ENCODE measurements at regions not wholly inside any gene's neighbourhood (a gene's known extent, or its start where the extent isn't known, plus 50 kb on each side); places are given as distances from the start of the nearest gene placed in this dataset.

DNA sequence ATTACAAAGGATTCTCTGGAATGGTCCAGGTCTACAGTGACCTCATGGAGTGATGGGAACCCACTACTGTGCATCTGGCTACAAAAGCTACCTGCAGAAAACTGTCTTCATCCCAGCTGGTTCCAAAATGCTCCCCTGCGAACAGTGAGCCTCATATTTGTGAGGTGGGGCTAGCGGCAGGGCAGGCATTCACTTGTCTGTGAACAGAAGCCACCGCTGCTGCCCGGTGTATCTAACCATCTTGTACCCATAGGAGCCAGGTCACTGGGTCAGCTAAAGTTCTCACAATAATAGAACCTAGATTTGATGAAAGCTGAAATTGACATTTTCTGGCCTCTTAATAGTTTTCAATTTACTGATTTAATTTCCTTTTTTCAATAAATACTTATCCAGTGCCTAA is 150.7 kb downstream of the KLF13 start:
- no peak for DNase-seq
- no peaks in the 10 kb centered on the region for H3K27me3 Mint-ChIP-seq
- H3K9me3 Mint-ChIP-seq: peaks cover 11% of the 10 kb centered on the region
- H3K36me3 Mint-ChIP-seq: peaks cover 42% of the 10 kb centered on the region
- no peak overlapping the region for H3K4me3 Mint-ChIP-seq
- peaks cover 55% of the 10 kb centered on the region for H3K4me1 Mint-ChIP-seq
- H3K27ac Mint-ChIP-seq: peak overlapping the region; percentile 68

DNA sequence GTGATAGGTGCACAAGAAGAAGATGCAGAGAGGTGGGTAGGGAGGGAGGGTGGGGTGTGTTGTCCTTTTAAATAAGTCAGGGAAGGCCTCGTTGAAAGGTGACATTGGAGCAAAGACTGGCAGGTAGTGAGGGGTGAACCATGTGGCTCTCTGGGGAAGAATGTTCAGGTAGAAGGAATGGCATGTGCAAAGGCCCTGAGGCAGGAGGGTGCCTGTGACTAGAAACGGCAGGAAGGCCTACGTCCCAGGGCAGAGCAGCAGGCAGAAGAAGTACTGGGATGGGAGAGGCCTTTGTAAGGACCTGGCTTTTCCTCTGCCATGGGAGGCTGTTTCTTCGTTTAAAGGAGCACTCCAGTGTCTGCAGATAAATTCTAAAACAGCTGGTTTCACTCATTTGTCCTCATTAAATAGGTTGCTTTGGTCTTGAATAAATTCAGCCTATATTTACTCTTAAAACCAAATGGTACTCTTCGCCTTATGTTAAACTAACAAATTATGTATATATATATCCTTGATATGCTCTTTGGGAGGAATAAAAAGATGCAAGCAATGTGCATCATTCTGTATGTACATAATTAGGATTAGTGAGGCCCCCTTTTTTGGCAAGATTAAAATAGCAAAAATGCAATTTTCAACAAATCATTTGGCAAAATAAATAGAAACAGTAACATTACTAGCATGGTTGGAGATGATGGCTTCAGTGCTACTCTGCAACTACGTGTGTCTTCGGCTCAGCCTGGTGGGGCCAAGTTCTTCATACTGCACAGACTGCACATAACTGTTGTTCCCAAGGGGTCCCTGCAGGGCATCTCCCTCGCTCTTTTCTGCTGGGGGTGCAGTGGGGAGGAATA is 151.4 kb downstream of the KLF13 start:
- no peak overlapping the region for H3K4me3 Mint-ChIP-seq
- H3K27me3 Mint-ChIP-seq: no peaks in the 10 kb centered on the region
- DNase-seq: no peak
- H3K9me3 Mint-ChIP-seq: peaks cover 11% of the 10 kb centered on the region
- peaks cover 54% of the 10 kb centered on the region for H3K4me1 Mint-ChIP-seq
- peaks cover 50% of the 10 kb centered on the region for H3K36me3 Mint-ChIP-seq
- H3K27ac Mint-ChIP-seq: no peak overlapping the region

DNA sequence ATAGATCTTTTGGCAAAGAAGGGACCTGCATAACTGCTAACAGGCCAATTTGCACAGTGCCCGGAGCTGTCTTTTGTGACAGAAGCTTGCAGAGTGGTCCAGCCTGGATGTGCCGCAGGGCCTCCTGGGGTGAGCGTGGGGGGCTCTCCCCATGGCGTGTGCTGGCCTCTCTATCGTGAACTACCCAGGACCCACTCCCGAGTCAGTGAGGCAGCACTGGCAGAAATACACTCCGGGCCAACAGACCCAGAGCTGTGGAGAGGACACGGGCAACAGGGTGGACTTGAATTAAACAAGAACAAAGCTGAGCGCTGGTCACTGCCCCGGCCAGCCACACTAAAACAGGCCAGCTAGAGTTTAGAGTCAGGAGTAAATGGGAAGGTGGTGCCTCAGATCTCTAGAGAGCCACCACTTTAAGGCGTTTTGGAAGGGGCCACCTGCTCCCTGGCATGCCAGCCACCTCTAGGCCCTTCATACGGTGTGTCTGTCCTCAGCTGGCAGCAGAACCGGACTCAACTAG is 152.1 kb downstream of the KLF13 start:
- Mint-ChIP-seq H3K36me3 (peaks cover 50% of the 10 kb centered on the region), H3K27ac (peak overlapping the region; percentile 55), H3K27me3 (no peaks in the 10 kb centered on the region), H3K9me3 (peaks cover 11% of the 10 kb centered on the region), H3K4me3 (no peak overlapping the region), H3K4me1 (peaks cover 47% of the 10 kb centered on the region)
- DNase-seq: no peak

DNA sequence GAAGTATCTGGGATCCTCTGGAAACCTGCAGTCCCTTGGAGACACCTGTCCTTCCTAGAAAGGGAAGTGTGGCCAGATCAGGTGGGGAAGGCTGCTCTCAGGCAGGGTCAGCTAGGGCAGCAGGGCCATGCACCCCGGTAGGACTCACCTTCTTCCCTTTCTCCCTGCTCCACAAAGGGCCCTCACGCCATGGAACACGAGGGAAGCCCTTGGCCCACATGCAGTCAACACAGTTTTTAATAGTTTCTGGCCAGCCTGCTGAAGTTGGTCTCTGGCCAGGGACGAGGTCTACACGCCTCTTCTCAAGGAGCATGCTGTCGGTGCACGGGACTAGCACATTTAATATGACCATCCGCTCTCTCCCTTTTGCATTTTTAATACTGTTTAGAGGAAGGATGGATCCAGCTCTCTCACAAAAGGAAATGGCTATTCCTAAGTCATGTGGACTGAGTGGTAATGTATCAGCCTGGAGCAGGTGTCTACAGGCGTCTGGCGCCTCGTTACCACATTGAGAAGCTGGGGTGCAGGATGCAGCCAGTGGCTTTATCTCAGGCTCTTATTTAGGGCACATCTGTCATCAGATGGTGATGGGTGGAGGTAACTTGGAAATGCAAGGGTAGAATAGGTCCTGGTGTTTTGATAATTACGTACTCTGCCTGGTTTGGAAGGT is 153.9 kb downstream of the KLF13 start:
- no peak for DNase-seq
- Mint-ChIP-seq H3K27me3 (no peaks in the 10 kb centered on the region), H3K9me3 (peaks cover 5% of the 10 kb centered on the region), H3K4me1 (peaks cover 47% of the 10 kb centered on the region), H3K27ac (peak overlapping the region; percentile 36), H3K4me3 (no peak overlapping the region), H3K36me3 (peaks cover 47% of the 10 kb centered on the region)

DNA sequence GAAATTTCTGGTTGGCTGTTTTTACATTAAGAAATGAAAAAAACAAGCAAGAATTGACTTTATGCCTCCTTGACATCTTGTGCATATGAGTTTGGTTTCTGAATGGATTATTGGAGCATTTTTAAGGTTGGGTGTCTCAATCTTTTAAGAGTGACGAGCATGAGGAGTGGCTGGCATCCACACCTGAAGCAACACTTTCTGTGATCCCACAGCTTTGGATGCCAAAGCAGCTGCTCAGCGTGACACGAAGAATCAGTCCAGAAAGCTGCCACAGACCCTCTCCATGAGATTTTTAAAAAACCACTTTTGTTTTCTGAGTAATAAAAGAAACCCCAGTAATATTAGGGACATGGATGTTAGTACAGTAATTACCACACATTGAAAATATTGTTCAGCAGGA is 154.5 kb downstream of the KLF13 start:
- H3K4me1 Mint-ChIP-seq: peaks cover 46% of the 10 kb centered on the region
- H3K27ac Mint-ChIP-seq: peak overlapping the region; percentile 52
- DNase-seq: no peak

DNA sequence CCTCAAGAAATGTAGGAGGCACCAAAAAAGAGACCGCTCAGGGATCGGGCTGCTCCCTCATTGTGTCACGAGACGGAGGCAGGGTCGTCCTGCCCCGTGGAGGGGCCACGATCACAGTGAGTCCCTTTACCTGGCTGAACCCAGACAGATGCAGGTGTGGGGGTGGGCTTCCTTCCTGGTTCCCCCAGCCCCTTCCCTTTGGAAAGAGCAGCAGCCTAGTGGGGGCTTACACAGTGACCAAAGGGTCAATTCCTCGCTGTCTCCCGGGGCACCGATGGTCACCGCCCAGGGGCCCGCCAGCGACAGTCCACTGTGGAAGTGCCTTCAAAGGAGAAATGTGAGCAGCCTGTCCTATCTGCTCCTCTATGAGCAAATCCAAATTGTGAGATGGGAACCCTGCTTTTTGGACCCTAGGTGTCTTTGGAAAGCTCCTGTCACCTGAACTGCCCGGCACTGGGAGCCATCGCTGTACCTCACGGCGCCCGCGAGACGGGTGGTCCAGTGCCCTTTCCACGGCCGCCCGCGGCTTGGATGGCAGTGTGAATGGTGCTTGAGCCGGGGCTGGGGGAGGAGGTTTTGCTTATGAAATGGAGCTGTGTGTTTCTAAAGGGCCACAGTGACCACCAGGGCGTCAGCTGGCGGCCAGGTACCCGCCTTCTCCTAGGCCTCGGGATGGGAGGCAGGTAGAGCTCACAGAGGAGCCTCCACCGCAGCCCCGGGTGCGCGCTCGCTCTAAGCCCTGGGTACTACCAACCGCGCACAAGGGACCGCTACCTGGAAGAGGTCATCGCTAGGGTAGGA is 155.7 kb downstream of the KLF13 start:
- Mint-ChIP-seq H3K4me3 (peak overlapping the region; percentile 89), H3K9me3 (peaks cover 3% of the 10 kb centered on the region), H3K27me3 (no peaks in the 10 kb centered on the region), H3K4me1 (peaks cover 49% of the 10 kb centered on the region), H3K27ac (peak overlapping the region; percentile 94), H3K36me3 (peaks cover 35% of the 10 kb centered on the region)
- no peak for DNase-seq

More for the DNA sequence above, 154.5 kb downstream of the KLF13 start:
- Mint-ChIP-seq H3K4me3 (peak overlapping the region; percentile 52), H3K36me3 (peaks cover 42% of the 10 kb centered on the region), H3K27me3 (no peaks in the 10 kb centered on the region), H3K9me3 (peaks cover 3% of the 10 kb centered on the region)

DNA sequence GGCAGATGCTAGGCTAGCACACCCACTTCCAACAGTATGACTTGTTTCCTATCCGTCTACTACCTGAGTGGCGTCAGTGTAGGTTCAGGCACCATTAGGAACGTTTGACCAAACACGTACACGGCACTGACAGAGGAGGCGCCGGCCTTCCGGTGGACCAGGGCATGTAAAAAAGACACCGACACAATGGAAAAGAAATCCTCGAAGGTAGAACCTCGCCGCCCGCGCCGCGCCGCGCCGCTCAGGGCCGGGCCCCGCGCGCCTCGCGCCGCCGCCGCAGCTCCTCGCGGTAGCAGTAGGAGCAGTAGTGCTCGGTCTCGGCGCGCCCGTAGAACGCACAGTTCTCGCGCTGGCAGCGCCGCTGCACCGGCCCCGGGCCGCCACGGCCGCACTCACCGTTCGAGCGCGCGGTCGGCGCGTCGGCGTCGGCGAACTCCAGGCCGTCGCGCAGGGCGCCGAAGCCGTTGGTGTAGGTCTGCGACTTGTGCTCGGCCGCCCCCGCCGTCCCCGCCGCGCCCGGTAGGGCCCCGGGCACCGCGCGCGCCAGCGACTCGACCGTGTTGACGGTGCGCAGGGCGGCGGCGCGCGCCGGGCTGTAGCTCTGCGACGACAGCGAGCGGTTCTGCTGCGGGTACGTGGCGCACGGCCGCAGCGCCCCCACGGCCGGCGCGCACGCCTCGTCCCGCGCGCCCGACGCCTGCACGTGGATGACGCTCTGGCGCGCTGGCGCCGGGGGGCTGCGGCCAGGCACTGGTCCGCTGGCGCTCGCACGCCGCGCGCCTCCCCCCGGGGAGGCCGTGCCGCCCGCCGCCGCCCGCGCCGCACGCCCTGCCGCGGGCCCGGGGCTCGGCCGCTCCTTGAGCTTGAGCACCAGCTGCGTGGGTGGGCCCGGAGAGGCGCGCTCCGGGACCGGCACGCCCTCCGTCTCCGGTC is 156.7 kb downstream of the KLF13 start:
- no peaks in the 10 kb centered on the region for H3K9me3 Mint-ChIP-seq
- H3K4me3 Mint-ChIP-seq: peak overlapping the region; percentile 89
- peaks cover 28% of the 10 kb centered on the region for H3K36me3 Mint-ChIP-seq
- peak overlapping the region; percentile 94 for H3K27ac Mint-ChIP-seq
- no peaks in the 10 kb centered on the region for H3K27me3 Mint-ChIP-seq
- H3K4me1 Mint-ChIP-seq: peaks cover 59% of the 10 kb centered on the region
- peak; percentile 71 for DNase-seq

DNA sequence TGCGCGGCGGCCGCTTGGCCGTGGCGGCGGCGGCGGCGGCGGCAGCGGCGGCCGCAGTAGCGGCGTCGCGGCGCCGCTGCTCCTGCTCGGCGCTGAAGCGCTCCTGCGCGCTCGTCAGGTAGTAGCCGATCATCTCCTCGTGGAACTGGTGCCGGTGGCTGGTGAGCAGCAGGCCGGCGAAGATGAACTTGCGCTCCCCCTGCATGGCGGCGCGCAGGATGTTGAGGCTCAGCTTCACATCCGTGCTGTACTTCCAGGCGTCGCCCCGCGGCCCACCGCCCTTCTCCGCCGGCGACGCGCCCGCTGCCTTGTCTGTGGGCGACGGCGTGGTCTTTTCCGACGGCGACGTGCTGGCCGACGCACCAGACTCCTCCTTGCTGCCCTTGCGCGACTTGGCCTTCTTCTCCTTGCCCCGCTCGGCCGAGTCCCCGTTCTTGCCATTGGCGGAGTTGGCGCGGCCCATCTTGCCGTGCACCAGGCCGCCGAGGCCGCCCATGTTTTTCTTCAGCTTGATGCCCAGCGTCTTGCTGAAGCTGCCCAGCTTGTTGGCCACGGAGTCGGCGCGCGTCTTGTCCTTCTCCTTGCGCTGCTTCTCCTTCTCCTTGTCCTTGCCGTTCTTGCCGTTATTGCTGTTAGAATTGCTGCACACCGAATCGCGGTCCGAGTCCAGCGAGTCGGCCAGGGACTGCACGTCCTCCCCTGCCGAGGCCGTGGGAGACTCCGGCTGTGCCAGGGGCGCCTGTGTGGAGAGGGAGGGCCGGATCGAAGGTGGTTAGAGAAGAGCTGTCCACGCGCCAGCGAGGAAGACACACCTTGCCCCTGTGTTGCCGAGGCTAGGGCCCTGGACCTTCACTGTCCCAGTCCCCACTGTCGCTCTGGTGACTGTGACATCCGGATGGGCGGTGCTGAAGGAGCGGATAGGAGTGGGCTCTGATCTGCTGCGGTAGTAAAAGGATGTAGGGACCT is 157.6 kb downstream of the KLF13 start:
- peak overlapping the region; percentile 83 for H3K27ac Mint-ChIP-seq
- H3K4me1 Mint-ChIP-seq: peaks cover 66% of the 10 kb centered on the region
- no peaks in the 10 kb centered on the region for H3K27me3 Mint-ChIP-seq
- peaks cover 26% of the 10 kb centered on the region for H3K36me3 Mint-ChIP-seq
- peak overlapping the region; percentile 86 for H3K4me3 Mint-ChIP-seq
- no peaks in the 10 kb centered on the region for H3K9me3 Mint-ChIP-seq
- no peak for DNase-seq

DNA sequence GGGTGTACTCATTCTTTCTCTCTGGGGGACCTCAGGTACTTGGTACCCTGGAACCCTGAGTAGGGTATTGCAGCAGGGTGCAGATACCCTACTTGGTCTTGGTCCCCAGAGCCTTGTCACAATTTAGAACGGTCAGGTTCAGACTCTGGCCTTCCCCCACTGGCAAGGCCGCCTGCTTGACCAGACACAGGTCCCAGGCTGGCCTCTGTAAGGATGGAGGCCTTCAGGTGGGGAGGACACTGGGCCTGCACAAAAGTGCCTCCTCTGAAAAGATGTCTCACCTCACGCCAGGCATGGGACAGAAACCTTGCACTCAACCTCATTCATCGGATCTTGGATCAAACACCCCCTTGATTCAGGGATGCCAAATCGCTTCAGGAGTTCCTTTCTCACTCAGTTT is 158.4 kb downstream of the KLF13 start:
- Mint-ChIP-seq H3K27me3 (no peaks in the 10 kb centered on the region), H3K27ac (peak overlapping the region; percentile 29), H3K36me3 (peaks cover 26% of the 10 kb centered on the region), H3K4me3 (peak overlapping the region; percentile 86), H3K4me1 (peaks cover 68% of the 10 kb centered on the region), H3K9me3 (no peaks in the 10 kb centered on the region)
- no peak for DNase-seq

DNA sequence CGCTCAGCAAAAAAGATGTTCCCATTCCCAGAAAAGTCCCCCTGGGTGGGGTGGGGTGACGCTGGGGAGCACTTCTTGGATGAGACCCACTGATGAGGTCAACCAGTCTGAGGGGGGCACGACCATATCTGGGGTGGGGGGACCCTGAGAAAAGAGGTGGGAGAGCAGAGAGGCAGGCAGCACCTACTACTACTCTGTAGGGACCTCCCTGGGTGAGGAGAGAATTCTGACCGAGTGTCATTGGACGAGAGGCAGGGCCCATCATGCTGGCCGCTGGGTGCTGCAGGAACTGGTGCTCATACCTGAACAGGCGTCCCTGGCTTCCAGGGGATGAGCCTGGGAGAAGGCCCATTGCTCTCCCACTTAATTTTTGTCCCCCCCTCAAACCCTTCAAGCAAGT is 158.8 kb downstream of the KLF13 start:
- H3K27me3 Mint-ChIP-seq: no peaks in the 10 kb centered on the region
- H3K9me3 Mint-ChIP-seq: no peaks in the 10 kb centered on the region
- H3K4me3 Mint-ChIP-seq: no peak overlapping the region
- no peak overlapping the region for H3K27ac Mint-ChIP-seq
- H3K36me3 Mint-ChIP-seq: peaks cover 26% of the 10 kb centered on the region
- no peak for DNase-seq
- H3K4me1 Mint-ChIP-seq: peaks cover 69% of the 10 kb centered on the region

DNA sequence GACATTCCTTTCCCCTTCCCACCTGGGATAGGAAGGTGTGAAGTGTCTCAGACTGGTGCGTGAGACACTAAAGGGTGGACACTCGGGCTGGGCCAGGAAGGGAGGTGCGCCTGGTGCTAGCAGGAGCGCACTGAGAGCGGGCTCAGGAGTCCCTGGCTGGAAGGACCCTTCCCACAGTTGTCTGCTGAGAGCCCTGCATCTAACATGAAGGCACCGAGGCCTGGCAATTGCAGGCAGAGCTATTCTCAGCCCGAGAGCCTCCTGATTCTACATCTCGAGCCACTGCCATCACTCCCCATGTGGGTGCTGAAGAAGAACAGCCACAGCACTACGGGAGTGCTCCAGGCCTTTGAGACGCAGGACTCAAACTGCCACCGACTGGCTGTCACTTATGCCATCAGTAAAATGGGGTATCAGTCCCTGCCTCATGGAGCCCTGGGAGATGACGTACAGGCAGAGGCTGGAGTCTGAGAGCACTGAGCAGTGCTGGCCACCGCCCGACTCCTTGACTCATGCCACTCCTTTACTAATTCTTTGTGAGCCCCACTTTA is 159.4 kb downstream of the KLF13 start:
- Mint-ChIP-seq H3K9me3 (peaks cover 3% of the 10 kb centered on the region), H3K4me3 (no peak overlapping the region), H3K4me1 (peaks cover 67% of the 10 kb centered on the region), H3K27ac (no peak overlapping the region), H3K36me3 (peaks cover 28% of the 10 kb centered on the region), H3K27me3 (no peaks in the 10 kb centered on the region)
- DNase-seq: no peak

DNA sequence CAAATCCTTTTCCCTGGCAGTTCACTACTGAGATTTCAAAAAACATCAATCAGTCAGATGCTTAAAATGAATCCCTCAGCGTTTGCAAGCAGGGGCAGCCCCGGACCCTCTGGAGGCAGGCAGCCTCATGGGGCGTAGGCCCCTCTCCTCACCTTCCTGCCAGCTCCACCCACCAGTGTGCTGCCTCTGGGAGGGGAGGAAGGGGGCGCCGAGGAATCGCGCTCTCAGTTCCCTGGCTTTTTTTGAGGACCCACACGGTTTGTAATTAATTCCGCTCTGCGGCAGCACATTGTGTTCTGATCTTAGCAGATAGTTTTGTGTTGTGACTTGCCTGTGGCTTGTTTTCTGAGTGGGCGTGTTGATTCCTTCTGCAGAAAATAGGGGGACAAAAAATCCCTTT is 159.9 kb downstream of the KLF13 start:
- H3K4me3 Mint-ChIP-seq: no peak overlapping the region
- no peak for DNase-seq
- H3K27ac Mint-ChIP-seq: no peak overlapping the region
- peaks cover 31% of the 10 kb centered on the region for H3K36me3 Mint-ChIP-seq
- H3K27me3 Mint-ChIP-seq: no peaks in the 10 kb centered on the region
- H3K4me1 Mint-ChIP-seq: peaks cover 68% of the 10 kb centered on the region
- H3K9me3 Mint-ChIP-seq: peaks cover 8% of the 10 kb centered on the region

Measured in activated naive CD8-positive, alpha-beta T cell treated with anti-CD3 and anti-CD28 coated beads for 36 hours (primary cell).